NT2/D1 (cell line): ENCODE measurements at regions not wholly inside any gene's neighbourhood (a gene's known extent, or its start where the extent isn't known, plus 50 kb on each side); places are given as distances from the start of the nearest gene placed in this dataset.
"Not testable (repeated sequence)": the region's sequence is repeated elsewhere in the genome, so short reads cannot be mapped to it uniquely, and the experiment has no call there.

Experiments used
- SUZ12 ChIP-seq: IDR thresholded peaks from 2 replicates; pipeline ENCODE4 v1.6.1; 2011; ENCODE audit not compliant: insufficient read length, insufficient read depth; ENCODE audit errors: extremely low read depth
- YY1 ChIP-seq: IDR thresholded peaks from 2 replicates; pipeline ENCODE4 v1.6.1; 2011; ENCODE audit not compliant: insufficient read length, insufficient read depth
- ZNF274 ChIP-seq: IDR thresholded peaks from 2 replicates; pipeline ENCODE4 v1.6.1; 2011; ENCODE audit warnings: mild to moderate bottlenecking, low read depth, low read length

GRCh38 chr20:25965203-25965602 lies 268.6 kb upstream of the ZNF337 start:
- not testable (repeated sequence) for TF ChIP-seq SUZ12, YY1, ZNF274
